Upper lobe of right lung (tissue), 1 donor: ENCODE measurements at regions not wholly inside any gene's neighbourhood (a gene's known extent, or its start where the extent isn't known, plus 50 kb on each side); places are given as distances from the start of the nearest gene placed in this dataset.
A peak's percentile ranks its signal among the peaks of the same experiment; 100 is the strongest.

Source experiments
- ATAC-seq: fragments of 200-7000 bp; cut with Tn5 transposase; one replicate; pipeline ENCODE4 v1.9.1; 2020; ENCODE audit warnings: mild to moderate bottlenecking, moderate library complexity
- DNase-seq: peaks from one replicate; pipeline ENCODE4 v3.0.0-alpha.2; 2020
- H3K27ac ChIP-seq: fragments of 200-600 bp; one replicate; pipeline ENCODE4 v1.8.0; 2022
- H3K27me3 ChIP-seq: fragments of 200-600 bp; one replicate; pipeline ENCODE4 v1.8.0; 2022; ENCODE audit warnings: mild to moderate bottlenecking
- H3K36me3 ChIP-seq: fragments of 200-600 bp; one replicate; pipeline ENCODE4 v1.8.0; 2022
- H3K4me1 ChIP-seq: fragments of 200-600 bp; one replicate; pipeline ENCODE4 v1.8.0; 2022
- H3K4me3 ChIP-seq: fragments of 200-600 bp; one replicate; pipeline ENCODE4 v1.8.0; 2022; ENCODE audit warnings: mild to moderate bottlenecking
- H3K9me3 ChIP-seq: fragments of 200-600 bp; one replicate; pipeline ENCODE4 v1.8.0; 2022
- intact Hi-C: fragments of 100-400 bp; cut with DNase I; formaldehyde crosslinking; loops from one replicate; pipeline ENCODE4 v1.11.0; 2022
- TF ChIP-seq, protein P1 (sequence below): fragments of 200-600 bp; IDR thresholded peaks from one replicate; pipeline ENCODE4 v1.8.0; 2022; ENCODE audit warnings: antibody characterized with exemption
- donor health status: DM: no; HTN: yes; CAD: no; lungs with severe emphysema.

DNA sequence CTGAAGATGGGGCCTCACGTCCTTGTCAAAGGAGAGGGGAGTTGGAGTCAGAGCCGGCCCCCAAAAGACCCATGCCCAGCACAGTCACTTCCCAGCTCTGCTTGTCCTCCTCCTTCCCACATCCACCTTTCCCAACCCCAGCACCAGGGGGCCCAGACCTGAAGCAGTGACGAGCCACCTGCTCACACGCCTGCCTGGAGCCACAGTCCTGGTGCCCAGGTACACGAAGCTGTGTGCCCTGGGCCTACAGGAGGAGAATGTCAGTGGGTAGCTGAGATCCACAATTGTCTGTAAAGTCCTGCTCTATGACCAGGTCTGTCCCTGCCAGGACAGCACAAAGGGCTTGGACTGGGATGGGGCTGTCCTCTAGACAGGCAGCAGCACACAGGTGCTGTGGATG, 126.8 kb upstream of the PZP start:
- no peaks in the 10 kb centered on the region for H3K27me3 ChIP-seq
- no peak overlapping the region for H3K27ac ChIP-seq
- intact Hi-C loops = no loop called here
- no peaks in the 10 kb centered on the region for H3K9me3 ChIP-seq
- no peak for ATAC-seq
- DNase-seq = no peak
- no peaks in the 10 kb centered on the region for H3K36me3 ChIP-seq
- TF ChIP-seq, protein P1, sequence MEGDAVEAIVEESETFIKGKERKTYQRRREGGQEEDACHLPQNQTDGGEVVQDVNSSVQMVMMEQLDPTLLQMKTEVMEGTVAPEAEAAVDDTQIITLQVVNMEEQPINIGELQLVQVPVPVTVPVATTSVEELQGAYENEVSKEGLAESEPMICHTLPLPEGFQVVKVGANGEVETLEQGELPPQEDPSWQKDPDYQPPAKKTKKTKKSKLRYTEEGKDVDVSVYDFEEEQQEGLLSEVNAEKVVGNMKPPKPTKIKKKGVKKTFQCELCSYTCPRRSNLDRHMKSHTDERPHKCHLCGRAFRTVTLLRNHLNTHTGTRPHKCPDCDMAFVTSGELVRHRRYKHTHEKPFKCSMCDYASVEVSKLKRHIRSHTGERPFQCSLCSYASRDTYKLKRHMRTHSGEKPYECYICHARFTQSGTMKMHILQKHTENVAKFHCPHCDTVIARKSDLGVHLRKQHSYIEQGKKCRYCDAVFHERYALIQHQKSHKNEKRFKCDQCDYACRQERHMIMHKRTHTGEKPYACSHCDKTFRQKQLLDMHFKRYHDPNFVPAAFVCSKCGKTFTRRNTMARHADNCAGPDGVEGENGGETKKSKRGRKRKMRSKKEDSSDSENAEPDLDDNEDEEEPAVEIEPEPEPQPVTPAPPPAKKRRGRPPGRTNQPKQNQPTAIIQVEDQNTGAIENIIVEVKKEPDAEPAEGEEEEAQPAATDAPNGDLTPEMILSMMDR = no peak
- no peak overlapping the region for H3K4me3 ChIP-seq
- no peaks in the 10 kb centered on the region for H3K4me1 ChIP-seq

DNA sequence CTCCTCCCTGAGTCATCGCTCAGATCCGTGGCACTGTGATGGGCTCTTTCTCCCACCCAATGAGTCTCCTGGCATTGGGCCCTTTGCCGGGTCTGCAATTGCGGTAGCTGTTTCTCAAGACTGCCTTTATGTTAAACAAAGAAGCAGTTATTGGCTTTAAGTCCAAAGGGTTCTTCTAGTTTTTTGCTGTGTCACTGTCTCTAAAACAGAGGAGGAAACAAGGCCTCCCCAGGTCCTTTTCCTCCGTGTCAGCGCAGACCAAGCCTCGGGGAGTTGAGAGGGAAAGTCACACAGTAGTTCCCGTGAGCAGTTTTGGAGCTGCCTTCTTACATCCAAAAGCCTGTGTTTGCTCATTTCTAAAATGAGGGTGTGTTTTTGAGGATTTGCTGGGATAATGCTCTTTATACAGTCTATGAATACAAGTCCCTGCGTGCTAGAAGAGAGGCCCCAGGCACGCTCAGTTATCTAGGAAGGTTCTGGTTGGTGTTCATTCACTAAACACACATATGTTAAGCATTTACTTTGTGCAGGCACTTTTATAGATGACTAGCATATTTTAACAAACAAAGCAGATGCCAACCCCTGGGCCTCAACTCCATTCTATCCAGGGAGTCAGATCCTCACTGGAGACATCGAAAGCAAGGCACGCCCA, 126.0 kb upstream of the PZP start:
- no peaks in the 10 kb centered on the region for H3K36me3 ChIP-seq
- H3K4me1 ChIP-seq = no peaks in the 10 kb centered on the region
- TF ChIP-seq, protein P1 = no peak
- no peaks in the 10 kb centered on the region for H3K27me3 ChIP-seq
- H3K9me3 ChIP-seq = no peaks in the 10 kb centered on the region
- DNase-seq (no peak), ATAC-seq (no peak)
- H3K27ac ChIP-seq = no peak overlapping the region
- H3K4me3 ChIP-seq = no peak overlapping the region
- intact Hi-C loops = no loop called here

DNA sequence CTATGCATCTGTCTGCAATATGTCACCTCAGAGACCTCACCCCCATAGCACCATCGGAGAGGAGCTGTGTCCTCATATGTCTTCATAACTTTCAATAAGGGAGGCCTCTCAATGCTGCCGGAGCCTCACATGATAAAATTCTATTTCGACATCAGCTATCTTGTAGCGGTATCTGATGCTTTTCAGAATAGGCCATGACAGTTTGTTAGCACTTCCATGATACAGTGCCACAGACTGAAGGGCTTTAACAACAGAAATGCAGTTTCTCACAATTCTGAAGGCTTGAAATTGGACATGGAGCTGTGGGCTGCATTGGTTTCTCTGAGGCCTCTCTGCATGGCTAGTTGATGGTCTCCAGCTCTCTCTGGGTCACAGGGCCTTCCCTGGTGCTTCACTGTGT, 125.0 kb upstream of the PZP start:
- intact Hi-C loops = no loop called here
- DNase-seq = no peak

DNA sequence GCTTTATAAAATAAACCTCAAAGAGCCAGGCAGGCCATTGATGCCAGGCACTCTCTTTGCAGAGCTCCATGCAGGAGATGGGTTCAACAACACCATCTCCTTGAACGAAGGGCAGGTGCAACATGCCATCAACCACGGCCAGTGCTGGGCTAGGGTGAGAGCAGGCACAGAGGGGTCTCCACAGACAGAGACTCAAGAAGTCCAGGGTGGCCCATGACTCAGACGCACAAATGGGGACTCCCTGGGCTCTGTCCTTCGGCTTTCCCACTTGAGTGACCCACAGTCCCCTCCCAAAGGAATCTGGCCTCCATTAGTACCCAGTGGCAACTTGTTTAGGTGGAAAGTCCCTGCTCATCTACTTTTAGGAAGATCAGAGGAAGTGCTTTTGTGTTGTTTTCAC, 124.4 kb upstream of the PZP start:
- intact Hi-C loops = no loop called here
- no peak overlapping the region for H3K27ac ChIP-seq
- H3K9me3 ChIP-seq = no peaks in the 10 kb centered on the region
- no peaks in the 10 kb centered on the region for H3K27me3 ChIP-seq
- H3K4me1 ChIP-seq = no peaks in the 10 kb centered on the region
- no peaks in the 10 kb centered on the region for H3K36me3 ChIP-seq
- H3K4me3 ChIP-seq = no peak overlapping the region
- TF ChIP-seq, protein P1 = no peak
- DNase-seq (no peak), ATAC-seq (no peak)

More for the DNA sequence above, 125.0 kb upstream of the PZP start:
- Histone ChIP-seq H3K4me3 (no peak overlapping the region), H3K36me3 (no peaks in the 10 kb centered on the region), H3K4me1 (no peaks in the 10 kb centered on the region), H3K27me3 (no peaks in the 10 kb centered on the region), H3K27ac (no peak overlapping the region), H3K9me3 (no peaks in the 10 kb centered on the region)
- TF ChIP-seq, protein P1 = no peak
- no peak for ATAC-seq

DNA sequence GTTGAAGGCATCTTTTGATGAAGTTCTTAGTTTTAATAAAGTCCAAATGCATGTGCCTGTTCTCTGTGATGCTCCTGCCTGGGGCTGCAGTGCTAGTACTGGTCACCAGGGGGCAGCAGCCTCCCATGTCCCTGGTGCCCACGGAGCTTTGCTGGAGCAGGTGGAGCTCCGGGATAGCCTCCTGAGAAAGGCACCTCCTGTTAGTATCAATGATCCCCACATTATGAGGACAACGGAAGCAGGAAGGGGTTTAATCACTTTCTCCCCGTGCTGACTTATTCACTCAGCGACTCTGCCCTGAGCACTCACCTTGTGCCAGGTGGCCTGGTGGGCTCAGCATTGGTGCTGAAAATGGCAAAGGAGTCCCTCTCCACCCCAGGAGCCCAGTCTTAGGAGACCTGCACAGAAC, 123.0 kb upstream of the PZP start:
- TF ChIP-seq, protein P1 = peak; percentile 93

DNA sequence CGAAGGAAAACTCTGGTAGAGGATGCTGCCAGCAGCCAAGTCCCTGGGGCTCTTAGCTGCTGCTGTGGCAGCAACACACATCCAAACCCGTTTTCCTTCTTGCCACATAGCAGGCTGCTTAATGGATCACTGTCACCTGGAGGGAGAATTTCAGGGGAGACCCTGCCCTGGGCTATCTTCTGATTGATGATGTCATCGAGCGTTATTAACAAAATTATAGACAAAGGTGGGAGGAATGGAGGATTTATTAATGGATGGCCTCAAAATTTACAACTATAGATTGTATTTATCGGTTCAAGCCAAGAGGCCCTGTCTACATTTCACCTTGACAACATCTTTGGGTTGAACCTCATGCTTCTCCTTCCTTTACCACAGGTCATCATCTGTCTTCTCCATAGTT, 120.8 kb upstream of the PZP start:
- H3K4me3 ChIP-seq = no peak overlapping the region
- no peaks in the 10 kb centered on the region for H3K4me1 ChIP-seq
- DNase-seq = no peak
- H3K27ac ChIP-seq = no peak overlapping the region
- no peak for ATAC-seq
- H3K9me3 ChIP-seq = no peaks in the 10 kb centered on the region
- no peaks in the 10 kb centered on the region for H3K36me3 ChIP-seq
- TF ChIP-seq, protein P1 = no peak
- H3K27me3 ChIP-seq = no peaks in the 10 kb centered on the region
- intact Hi-C loops = no loop called here

More for the DNA sequence above, 123.0 kb upstream of the PZP start:
- ATAC-seq (peak; percentile 92), DNase-seq (peak; percentile 78)
- Histone ChIP-seq H3K4me1 (no peaks in the 10 kb centered on the region), H3K27me3 (no peaks in the 10 kb centered on the region), H3K4me3 (no peak overlapping the region), H3K9me3 (no peaks in the 10 kb centered on the region), H3K36me3 (no peaks in the 10 kb centered on the region), H3K27ac (no peak overlapping the region)
- intact Hi-C loops = no loop called here
